PC-3 (cell line): ENCODE measurements at regions not wholly inside any gene's neighbourhood (a gene's known extent, or its start where the extent isn't known, plus 50 kb on each side); places are given as distances from the start of the nearest gene placed in this dataset.

Source experiments
- ATAC-seq: fragments of 200-7000 bp; cut with Tn5 transposase; 2 replicates; pipeline ENCODE4 v1.9.1; 2020; ENCODE audit warnings: mild to moderate bottlenecking, moderate library complexity
- BruUV-seq: library from RNA; stranded (reverse); fragments of 400-500 nt; replicated peaks from 2 replicates; lab custom pipeline; 2021; lab: Mats Ljungman, UMichigan
- CTCF ChIA-PET: fragments of 300-600 bp; sonication (Branson Sonifier 250); formaldehyde crosslinking; loops from one replicate; lab custom pipeline; 2022; ENCODE audit warnings: antibody characterized with exemption; lab: Charles Lee
- POLR2A ChIA-PET: fragments of 300-600 bp; sonication (Branson Sonifier 250); formaldehyde crosslinking; loops from one replicate; lab custom pipeline; 2022; ENCODE audit warnings: antibody characterized with exemption; ENCODE audit not compliant: unreplicated experiment; lab: Charles Lee
- DNase-seq: peaks from one replicate; pipeline ENCODE4 v3.0.0-alpha.2; 2015
- H2AFZ ChIP-seq: fragments of 300-600 bp; sonication (generic); 2 replicates; pipeline ENCODE4 v1.6.0; 2016; ENCODE audit warnings: antibody characterized with exemption, low read length
- H3F3A ChIP-seq: fragments of 300-600 bp; sonication (generic); one replicate; pipeline ENCODE4 v1.6.0; 2017; ENCODE audit warnings: antibody characterized with exemption, low read length, control low read depth, mild to moderate bottlenecking; ENCODE audit not compliant: unreplicated experiment
- H3K27ac ChIP-seq: fragments of 300-600 bp; sonication (generic); 2 replicates; pipeline ENCODE4 v1.5.1; 2016; ENCODE audit warnings: mild to moderate bottlenecking, low read length
- H3K27me3 ChIP-seq: fragments of 300-600 bp; sonication (generic); 2 replicates; pipeline ENCODE4 v1.6.1; 2016; ENCODE audit warnings: low read length, mixed read lengths
- H3K36me3 ChIP-seq: fragments of 300-600 bp; sonication (generic); 2 replicates; pipeline ENCODE4 v1.6.1; 2016; ENCODE audit warnings: low read depth, mixed run types, low read length, mixed read lengths
- H3K4me1 ChIP-seq: fragments of 300-600 bp; sonication (generic); 2 replicates; pipeline ENCODE4 v1.5.1; 2016; ENCODE audit warnings: low read length; ENCODE audit not compliant: insufficient read depth
- H3K4me2 ChIP-seq: fragments of 300-600 bp; sonication (generic); 2 replicates; pipeline ENCODE4 v1.6.0; 2016; ENCODE audit warnings: low read length
- H3K4me3 ChIP-seq: fragments of 300-600 bp; sonication (generic); 2 replicates; pipeline ENCODE4 v1.5.1; 2016; ENCODE audit warnings: mild to moderate bottlenecking, low read length, mixed read lengths
- H3K79me2 ChIP-seq: fragments of 300-600 bp; sonication (generic); 2 replicates; pipeline ENCODE4 v1.6.1; 2017; ENCODE audit warnings: low read length, mixed read lengths
- H3K9ac ChIP-seq: fragments of 300-600 bp; sonication (generic); 2 replicates; pipeline ENCODE4 v1.6.0; 2016; ENCODE audit warnings: mild to moderate bottlenecking, low read length
- H3K9me2 ChIP-seq: fragments of 300-600 bp; sonication (generic); replicated peaks from 2 replicates; pipeline ENCODE4 v1.6.1; 2016; ENCODE audit warnings: mixed run types, low read length, mixed read lengths
- H3K9me3 ChIP-seq: fragments of 300-600 bp; sonication (generic); 2 replicates; pipeline ENCODE4 v1.6.1; 2016; ENCODE audit warnings: low read length, mixed read lengths
- H4K20me1 ChIP-seq: fragments of 300-600 bp; sonication (generic); 2 replicates; pipeline ENCODE4 v1.6.1; 2016; ENCODE audit warnings: low read length, mixed read lengths
- EZH2 ChIP-seq: fragments of 300-600 bp; sonication (generic); IDR thresholded peaks from one replicate; pipeline ENCODE4 v1.6.1; 2017; ENCODE audit warnings: antibody characterized with exemption, mild to moderate bottlenecking, low read length; ENCODE audit not compliant: unreplicated experiment
- EZH2phosphoT487 ChIP-seq: fragments of 300-600 bp; sonication (generic); IDR thresholded peaks from 2 replicates; pipeline ENCODE4 v1.6.1; 2018; ENCODE audit warnings: mild to moderate bottlenecking, antibody characterized with exemption, low read length, borderline replicate concordance
- intact Hi-C: fragments of 100-400 bp; cut with micrococcal nuclease; formaldehyde crosslinking; loops from 2 replicates; pipeline ENCODE4 v1.9.0; 2023
- TF ChIP-seq, protein P1 (sequence below): fragments of 300-600 bp; sonication (generic); conservative IDR thresholded peaks from 2 replicates; pipeline ENCODE4 v1.5.1; 2017; ENCODE audit warnings: antibody characterized with exemption, low read depth, mild to moderate bottlenecking, low read length

DNA sequence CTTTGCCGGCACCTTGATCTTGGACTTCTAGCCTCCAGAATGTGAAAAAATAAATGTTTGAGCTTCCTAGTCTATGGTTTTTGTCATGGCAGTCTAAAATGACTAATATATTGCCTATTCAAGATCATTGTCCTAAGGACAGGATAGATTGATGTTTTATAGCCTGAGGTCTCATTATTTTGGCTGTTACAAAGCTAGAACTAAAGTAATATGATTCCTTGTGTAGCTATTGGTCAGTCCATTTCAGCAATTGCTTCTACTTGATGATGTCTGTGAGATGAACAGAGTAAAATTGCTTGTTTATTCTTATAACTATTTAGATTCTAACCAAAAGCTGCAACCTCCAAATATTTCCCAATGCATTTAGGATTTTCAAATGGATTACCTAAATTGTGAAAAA, 145.0 kb downstream of the HRH4 start:
- TF ChIP-seq, protein P1, sequence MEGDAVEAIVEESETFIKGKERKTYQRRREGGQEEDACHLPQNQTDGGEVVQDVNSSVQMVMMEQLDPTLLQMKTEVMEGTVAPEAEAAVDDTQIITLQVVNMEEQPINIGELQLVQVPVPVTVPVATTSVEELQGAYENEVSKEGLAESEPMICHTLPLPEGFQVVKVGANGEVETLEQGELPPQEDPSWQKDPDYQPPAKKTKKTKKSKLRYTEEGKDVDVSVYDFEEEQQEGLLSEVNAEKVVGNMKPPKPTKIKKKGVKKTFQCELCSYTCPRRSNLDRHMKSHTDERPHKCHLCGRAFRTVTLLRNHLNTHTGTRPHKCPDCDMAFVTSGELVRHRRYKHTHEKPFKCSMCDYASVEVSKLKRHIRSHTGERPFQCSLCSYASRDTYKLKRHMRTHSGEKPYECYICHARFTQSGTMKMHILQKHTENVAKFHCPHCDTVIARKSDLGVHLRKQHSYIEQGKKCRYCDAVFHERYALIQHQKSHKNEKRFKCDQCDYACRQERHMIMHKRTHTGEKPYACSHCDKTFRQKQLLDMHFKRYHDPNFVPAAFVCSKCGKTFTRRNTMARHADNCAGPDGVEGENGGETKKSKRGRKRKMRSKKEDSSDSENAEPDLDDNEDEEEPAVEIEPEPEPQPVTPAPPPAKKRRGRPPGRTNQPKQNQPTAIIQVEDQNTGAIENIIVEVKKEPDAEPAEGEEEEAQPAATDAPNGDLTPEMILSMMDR, result no peak
- TF ChIP-seq EZH2 (no peak), EZH2phosphoT487 (no peak)
- ATAC-seq (no peak), DNase-seq (no peak)
- no peak overlapping the region for H3K4me2 ChIP-seq
- ChIA-PET POLR2A (interaction anchor here (0.5 kb wide), 1 partner anchor 71 kb away, joined by 3 read pairs; no protein-coding TSS in a partner anchor), CTCF (no interaction called here)
- no peaks in the 10 kb centered on the region for H3K36me3 ChIP-seq
- no peak overlapping the region for H2AFZ ChIP-seq
- H3K9ac ChIP-seq, result no peak overlapping the region
- H3K9me3 ChIP-seq, result no peaks in the 10 kb centered on the region
- H3K9me2 ChIP-seq, result no peaks in the 10 kb centered on the region
- no peaks in the 10 kb centered on the region for H3K4me1 ChIP-seq
- no peaks in the 10 kb centered on the region for H4K20me1 ChIP-seq
- H3K27ac ChIP-seq, result no peak overlapping the region
- no peak overlapping the region for H3K4me3 ChIP-seq
- intact Hi-C loops, result no loop called here
- H3K79me2 ChIP-seq, result no peaks in the 10 kb centered on the region
- no TSS peak for BruUV-seq
- H3K27me3 ChIP-seq, result peaks cover 81% of the 10 kb centered on the region
- H3F3A ChIP-seq, result no peaks in the 10 kb centered on the region

DNA sequence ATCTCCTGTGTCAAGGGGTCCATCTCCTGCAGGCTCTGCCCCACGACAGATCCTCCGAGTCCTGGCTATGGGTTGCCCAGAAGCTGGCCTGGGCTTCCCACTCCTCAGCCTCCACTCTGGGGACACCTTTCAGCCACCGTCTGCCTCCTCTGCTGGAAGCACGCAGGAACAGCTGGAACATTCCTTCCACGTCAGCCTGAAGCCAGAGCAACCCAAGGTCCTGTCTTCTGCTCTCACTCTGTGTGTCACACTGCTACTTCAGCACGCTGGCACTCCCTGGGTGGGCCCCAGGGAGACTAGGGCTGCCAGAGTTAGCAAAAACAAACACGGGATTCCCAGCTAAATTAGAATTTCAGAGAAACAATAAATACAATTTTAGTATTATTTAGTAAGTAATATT, 148.8 kb downstream of the HRH4 start:
- TF ChIP-seq EZH2 (no peak), EZH2phosphoT487 (no peak)
- TF ChIP-seq, protein P1, result no peak
- peaks cover 51% of the 10 kb centered on the region for H3K27me3 ChIP-seq
- H3K4me1 ChIP-seq, result no peaks in the 10 kb centered on the region
- H3K4me2 ChIP-seq, result no peak overlapping the region
- no peaks in the 10 kb centered on the region for H3K79me2 ChIP-seq
- intact Hi-C loops, result no loop called here
- H2AFZ ChIP-seq, result no peak overlapping the region
- POLR2A ChIA-PET, result no interaction called here
- H3K27ac ChIP-seq, result no peak overlapping the region
- ATAC-seq (no peak), DNase-seq (no peak)
- BruUV-seq, result no TSS peak
- CTCF ChIA-PET, result no interaction called here
- H3K9ac ChIP-seq, result no peak overlapping the region
- H3K36me3 ChIP-seq, result no peaks in the 10 kb centered on the region
- H4K20me1 ChIP-seq, result no peaks in the 10 kb centered on the region
- H3K9me2 ChIP-seq, result no peaks in the 10 kb centered on the region
- no peak overlapping the region for H3K4me3 ChIP-seq
- H3K9me3 ChIP-seq, result no peaks in the 10 kb centered on the region
- no peaks in the 10 kb centered on the region for H3F3A ChIP-seq

DNA sequence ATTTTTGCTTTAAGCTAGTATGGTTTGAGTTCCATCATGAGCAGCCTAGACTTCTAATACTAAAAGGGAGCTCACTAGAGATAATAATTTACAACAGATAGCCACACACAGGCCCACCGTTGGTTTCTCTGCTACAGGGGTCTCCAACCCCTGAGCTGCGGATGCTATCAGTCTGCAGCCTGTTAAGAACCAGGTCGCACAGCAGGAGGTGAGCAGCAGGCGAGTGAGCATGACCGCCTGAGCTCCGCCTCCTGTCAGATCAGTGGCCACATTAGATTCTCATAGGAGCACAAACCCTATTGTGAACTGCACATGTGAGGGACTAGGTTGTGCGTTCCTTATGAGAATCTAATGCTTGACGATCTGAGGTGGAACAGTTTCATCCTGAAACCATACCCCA, 150.6 kb downstream of the HRH4 start:
- no peak overlapping the region for H3K4me2 ChIP-seq
- H3K27me3 ChIP-seq, result peaks cover 39% of the 10 kb centered on the region
- no peak overlapping the region for H2AFZ ChIP-seq
- ATAC-seq (no peak), DNase-seq (no peak)
- H3K9me2 ChIP-seq, result no peaks in the 10 kb centered on the region
- ChIA-PET POLR2A (no interaction called here), CTCF (no interaction called here)
- no peak overlapping the region for H3K9ac ChIP-seq
- intact Hi-C loops, result no loop called here
- no peaks in the 10 kb centered on the region for H3K9me3 ChIP-seq
- no peak overlapping the region for H3K27ac ChIP-seq
- no peaks in the 10 kb centered on the region for H3K4me1 ChIP-seq
- no peak overlapping the region for H3K4me3 ChIP-seq
- no peaks in the 10 kb centered on the region for H4K20me1 ChIP-seq
- H3F3A ChIP-seq, result no peaks in the 10 kb centered on the region
- H3K79me2 ChIP-seq, result no peaks in the 10 kb centered on the region
- TF ChIP-seq, protein P1, result no peak
- no peak for TF ChIP-seq EZH2
- no peaks in the 10 kb centered on the region for H3K36me3 ChIP-seq
- BruUV-seq, result no TSS peak
